NCI-H1092 treated with DMSO at 0.1 percent for 48 hours (cell line): ENCODE measurements at regions not wholly inside any gene's neighbourhood (a gene's known extent, or its start where the extent isn't known, plus 50 kb on each side); places are given as distances from the start of the nearest gene placed in this dataset.

Experiments used
- DNase-seq: peaks from one replicate; lab custom pipeline; 2025; lab: John Stamatoyannopoulos, UW

DNA sequence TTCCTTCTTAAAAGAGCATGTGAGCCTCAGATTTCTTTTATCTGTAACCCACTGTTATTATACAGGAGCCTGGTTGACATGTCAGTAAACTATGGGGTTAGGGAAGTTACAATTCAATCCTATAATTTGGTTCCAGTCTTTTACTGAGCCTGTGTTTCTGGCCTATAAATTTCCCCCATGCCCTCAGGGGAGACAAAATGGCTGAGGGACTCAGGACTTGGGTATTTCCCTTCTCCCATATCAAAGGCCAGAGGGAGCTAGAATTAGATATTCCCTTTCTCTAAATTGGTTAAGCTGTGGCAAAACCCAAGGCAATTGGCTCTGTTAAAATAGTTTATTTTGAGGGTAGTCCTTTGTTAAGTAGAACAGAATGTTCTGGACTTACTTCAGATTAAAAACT is 823.2 kb downstream of the TLE1 start:
- no peak for DNase-seq

DNA sequence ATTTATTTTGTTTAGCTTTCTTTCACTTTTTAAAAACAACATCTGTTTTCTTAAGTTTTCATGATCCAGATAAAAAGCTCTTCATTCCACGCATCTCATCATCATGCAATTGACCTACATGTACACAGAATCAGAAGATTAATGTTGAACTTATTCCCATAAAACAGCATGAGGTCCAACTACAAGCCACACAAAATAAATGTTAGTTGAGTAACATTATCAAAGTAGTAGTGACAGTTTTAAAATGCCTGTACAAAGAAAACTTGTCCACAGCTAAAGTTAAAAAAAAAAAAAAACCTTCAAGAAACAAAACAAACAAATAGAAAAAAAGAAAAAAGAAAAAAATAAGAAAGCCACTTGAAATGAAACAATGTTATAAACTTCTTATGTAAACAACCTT is 846.3 kb downstream of the TLE1 start:
- DNase-seq = no peak

DNA sequence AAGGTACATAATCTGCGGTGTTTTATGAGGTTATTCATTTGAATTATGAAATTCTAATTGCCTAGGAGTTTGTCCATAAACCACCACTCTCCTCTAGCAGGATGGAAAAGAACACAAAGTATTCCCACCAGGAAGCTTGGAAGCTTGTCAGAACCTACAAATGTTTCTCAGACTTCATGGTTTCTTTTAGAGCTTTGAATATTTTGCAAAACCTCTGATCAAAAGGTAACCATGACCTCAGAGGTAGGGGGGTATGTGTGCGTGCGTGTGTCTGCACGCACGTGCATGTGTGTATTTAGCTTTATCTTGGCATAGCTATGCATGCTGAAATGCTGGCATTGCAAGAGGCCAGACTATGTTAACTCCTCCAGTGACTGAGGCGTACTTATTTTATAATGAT is 847.0 kb downstream of the TLE1 start:
- no peak for DNase-seq

DNA sequence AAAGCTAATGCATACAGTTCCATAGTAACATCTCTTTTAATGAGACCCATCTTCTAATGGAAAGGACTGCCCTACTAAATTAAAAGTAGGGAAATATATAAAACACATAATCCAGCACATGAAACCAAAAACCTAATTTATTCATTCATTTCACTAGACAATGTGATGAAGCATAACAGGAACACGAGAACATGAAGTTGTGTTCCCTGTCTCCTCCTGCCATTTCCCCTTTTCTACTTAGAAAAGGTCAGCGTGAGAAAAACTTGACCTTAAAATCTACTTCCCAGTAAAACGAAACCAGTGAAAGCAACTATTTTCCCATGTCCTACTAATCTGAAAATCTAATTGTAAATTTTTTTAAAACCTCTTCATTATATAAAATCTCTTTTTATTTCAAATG is 847.5 kb downstream of the TLE1 start:
- DNase-seq = no peak

DNA sequence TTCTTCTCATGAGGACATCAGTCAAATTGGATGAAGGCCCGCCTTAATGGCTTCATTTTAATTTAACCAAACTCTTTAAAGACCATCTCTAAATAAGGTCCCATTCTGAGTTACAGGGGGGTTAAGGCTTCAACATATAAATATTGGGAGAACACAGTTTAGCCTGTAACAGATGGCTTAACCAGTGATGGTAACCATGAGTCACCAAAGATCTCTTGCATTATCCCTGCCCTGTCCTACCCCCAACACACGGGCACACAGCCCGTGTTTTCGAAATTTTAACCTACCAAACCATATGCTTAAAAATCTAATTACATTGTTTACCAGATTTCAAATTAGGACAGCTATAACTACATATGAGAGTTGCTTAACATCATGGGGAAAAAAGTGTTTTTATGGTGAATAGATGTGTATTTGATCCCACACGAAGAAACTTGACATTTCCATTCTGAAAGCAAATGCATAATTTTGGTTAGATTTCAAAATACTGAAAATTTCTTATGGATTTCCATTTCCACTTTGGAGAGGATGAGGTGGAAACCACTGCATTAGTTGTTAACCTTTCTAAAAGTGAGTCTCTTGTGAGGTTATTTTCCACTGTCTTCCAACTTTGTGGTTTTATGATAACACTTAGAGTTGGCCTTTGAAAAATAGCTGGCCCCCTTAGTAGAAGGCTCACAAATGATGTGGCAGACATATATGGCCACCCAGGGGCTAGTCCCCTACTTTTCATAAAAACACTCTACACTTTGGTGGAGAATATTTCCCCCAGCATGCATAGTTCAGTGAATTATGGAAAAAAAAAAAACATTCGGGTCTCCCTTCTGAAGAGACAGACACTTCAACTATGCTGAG is 849.3 kb downstream of the TLE1 start:
- DNase-seq = no peak

DNA sequence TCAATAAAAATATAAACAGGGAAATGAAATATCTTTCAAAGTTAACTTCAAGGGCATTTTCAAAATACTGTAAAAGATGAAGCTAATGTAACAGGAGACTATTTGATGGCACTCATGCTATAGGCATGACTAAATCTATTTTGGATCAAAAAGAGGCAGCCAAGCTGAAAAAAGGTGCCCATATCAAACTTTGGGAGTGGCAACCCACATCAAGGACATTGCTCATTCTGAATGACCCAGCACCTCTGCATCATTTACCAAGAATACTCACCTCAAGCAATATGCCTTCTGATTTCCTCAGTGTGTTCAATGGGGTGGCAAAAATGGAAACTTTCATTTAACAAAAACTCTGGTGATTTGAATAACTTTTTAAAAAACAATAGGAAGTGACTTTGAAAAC is 853.3 kb downstream of the TLE1 start:
- no peak for DNase-seq

DNA sequence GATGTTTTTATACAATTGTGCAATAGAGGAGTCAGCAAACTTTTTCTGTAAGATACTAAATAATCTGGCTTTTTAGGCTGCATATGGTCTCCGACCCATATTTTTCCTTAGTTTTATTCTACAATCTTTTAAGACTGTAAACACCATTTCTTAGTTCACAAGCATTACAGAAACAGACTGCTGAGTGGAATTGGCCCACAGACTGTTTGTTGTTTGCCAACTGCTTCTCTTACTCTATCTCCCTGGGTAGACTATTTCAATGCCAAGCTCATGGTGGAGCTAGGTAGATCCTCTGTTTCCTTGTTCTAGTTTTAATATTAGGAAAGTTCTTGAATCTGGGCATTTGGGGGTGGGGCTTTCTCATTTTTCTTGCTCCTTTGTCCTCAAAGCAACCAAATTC is 857.6 kb downstream of the TLE1 start:
- no peak for DNase-seq

DNA sequence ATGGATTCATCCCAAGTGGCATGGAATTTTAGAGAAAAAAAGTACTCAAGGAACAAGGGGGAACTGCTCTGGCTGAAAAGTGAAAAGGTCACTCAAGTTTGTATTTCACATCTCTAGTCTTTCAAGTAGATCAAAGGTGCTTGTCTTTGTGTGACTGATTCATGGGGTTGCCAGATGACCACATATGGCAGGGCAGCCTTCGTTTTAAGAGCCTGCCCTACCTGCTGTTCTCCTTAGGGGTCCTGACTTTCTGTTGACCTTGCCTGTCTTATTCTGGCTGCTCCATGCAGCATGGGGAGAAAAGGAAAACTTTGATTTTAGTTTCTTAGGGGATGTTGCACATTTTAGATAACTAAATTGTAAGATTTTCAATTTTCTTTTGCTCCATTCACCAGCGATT is 877.7 kb downstream of the TLE1 start:
- DNase-seq = no peak

DNA sequence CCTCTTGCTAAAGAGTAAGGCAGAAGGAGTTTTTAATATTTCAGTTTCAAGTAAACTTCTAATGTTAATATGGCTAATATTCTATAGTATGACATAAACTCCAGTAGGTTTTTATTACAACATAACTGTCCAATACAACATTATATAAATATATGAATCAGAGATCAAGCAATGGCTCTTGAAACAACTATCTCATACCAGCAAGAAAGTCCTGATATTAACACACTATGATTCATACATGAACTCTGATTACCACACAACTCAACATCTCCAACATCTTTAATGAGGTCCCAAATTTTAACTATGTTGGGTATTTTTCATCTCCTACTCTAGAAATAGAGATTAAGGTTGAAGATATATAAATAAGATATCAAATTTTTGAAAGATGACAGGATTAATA is 878.3 kb downstream of the TLE1 start:
- no peak for DNase-seq

DNA sequence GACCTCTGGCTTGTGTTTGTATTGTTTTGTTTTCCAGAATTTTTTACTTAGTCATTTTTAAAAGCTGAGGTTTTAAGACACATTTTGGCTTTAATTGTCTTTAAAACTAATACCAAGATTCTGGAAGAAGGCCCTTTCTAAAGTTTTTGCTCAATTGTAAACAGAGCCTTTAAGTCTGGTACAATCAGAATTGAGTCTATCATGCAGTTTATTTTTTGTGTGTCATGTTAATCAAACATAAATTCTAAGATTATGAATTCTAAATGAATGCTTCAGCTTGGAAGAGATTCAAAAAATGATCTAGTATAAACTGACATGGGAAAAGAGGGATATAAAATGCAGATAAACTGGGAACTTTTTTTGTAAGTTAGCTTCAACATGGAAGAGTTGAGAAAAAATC is 882.7 kb downstream of the TLE1 start:
- no peak for DNase-seq

DNA sequence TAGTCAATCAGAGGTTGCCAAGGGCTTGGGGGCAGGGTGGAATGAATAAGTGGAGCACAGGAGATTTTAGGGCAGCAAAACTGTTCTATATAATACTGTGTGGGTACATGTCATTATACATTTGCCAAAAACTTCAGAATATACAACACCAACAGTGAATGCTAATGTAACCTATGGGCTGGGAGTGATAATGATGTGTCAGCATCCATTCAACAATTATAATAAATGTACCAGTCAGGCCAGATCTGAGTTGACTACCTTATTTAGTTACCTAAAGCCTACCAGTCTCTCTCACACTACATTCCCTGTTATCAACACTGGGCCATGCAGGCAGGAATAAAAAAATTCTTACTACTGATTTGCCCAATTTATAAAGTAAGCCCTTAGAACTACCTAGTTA is 884.5 kb downstream of the TLE1 start:
- DNase-seq = no peak

DNA sequence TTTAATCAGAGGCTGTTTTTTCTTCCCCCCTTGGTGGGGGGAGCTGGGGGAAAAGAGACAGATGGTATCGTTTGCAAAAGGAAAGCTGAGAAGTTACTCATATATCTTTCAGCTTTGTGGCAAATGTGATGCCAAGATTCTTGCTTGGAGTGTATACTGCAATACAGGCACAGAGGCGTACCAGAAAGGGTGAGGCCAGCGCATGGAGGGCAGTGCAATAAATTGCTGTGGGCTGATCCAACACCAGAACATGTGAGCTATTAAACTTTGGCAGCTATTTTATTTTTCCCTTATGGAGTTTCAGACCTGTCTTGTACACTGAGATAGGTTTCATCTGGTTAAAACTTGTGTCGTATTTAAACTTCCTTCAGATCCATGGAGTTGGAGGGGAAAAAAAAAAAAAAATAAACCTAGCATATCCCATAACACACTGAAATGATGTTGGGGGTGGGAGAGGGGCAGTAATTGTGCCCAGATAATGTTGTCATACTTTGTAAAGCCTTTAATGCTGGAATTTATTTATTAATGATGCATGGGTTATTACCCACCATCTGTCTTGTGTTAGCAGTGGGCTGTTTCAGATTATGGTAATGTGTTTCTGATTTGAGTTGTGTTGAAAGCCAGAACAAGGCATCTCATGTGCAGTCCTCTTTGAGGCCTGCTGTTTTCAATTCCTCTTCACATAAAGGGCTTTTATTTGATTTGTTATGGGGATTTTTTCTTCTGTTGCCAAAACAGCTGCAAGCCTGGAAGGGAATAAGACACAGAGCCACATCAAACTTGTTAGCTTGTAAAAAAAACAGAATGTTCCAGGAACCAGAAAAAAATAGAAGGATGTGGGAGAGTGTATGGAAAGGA is 891.3 kb downstream of the TLE1 start:
- peak; percentile 73 for DNase-seq

DNA sequence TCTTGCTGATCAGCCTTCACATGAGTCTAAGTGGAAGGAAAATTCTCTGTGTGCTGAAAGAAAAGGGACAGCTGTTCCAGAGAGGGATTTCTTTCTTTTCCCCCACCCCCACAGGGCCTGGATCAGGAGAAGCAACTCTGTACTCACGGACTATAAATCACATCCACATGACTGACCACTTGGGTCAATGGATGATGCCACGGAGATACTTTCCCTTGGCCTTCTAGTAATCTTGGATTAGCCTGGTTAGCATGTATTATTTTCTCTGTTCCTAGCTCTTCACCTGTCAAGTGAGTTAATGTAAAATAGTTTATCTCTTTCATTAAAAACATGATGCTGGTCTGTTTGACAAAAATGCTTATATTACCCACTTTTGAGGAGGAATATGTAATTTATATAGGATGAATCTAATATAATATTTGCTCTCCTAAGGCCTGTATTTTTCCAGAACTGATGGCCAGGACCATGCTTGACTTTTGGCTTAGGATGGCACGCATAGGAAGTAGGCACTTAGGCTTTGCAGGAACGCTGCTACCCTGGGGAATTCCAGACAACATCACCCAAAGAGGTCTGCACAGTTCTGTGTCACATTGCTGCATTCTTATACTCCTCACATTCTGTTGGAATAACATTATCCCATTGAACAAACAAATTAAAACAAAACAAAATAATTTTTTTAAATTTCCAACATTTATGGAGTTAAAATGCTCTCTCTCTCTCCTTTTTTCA is 892.1 kb downstream of the TLE1 start:
- peak; percentile 73 for DNase-seq

DNA sequence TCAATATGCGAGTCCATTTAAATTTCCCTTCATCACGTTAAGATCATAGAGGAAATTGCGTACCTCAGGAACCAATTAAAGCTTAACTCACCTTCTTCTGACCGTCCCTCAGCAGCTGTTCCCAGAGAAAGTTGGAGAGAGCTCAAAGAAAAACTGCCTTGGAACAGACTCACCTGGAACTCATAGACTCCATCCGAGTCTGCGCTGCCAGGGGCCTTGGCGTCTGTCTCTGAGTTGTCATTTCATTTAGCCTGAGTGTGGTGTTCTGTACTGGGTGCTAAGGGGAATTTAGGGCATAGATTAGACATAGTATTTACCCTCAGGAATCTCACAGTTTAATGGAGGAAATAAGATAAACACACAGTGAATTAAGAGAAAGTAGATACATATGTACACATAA is 892.7 kb downstream of the TLE1 start:
- DNase-seq = no peak

DNA sequence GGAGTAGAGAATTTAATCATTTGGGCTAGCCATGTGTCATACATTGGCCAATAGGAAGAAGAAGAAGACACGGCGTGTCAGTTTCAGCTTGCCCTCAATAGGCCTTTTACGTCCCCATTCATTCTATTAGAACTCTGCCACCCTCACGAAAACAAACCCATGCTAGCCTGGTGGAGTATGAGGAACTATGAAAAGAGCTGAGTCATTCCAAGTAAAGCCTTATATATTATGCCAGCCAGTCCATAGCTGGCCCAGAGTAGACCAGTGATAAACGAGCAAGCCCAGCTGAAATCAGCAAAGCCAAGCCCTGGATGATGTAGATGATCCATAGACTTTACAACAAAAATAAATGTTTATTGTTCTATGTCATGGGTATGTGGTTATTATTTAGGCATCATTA is 895.1 kb downstream of the TLE1 start:
- no peak for DNase-seq

DNA sequence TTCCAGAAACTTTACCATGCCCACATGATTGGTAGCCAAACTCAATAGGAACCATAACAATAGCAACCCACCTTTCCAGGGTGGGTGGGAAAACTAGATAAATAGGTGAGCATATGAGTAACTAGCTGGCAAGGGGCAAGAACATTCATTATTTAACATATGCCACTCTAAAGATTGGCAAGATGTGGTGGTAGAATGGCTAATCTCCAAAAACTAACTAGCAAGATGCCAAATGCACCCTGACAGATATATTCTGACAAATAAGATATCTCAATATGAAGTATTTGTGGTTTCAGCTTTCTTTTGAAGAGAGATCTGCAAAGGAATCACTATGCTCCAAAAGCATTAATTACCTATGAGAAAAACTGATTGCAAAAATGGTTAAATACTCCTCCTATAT is 895.6 kb downstream of the TLE1 start:
- no peak for DNase-seq

DNA sequence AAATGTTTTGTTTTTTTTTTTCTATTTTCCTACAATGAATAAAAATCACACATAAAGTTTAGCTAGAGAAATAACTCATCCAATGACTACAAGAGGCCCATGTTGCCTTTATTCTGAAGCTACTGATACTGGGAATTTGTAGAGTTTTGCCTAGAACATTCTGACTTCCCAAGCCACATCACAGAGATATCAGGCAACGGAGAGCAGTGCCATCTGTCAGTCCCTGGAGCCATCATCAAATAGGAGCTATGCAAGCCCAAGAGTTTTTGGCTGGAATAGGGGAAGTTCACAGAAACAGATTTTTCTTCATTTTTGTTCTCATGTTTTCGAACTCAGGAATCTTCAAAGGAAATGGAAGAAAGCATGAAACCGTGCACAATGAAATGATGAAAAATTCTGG is 896.6 kb downstream of the TLE1 start:
- no peak for DNase-seq

DNA sequence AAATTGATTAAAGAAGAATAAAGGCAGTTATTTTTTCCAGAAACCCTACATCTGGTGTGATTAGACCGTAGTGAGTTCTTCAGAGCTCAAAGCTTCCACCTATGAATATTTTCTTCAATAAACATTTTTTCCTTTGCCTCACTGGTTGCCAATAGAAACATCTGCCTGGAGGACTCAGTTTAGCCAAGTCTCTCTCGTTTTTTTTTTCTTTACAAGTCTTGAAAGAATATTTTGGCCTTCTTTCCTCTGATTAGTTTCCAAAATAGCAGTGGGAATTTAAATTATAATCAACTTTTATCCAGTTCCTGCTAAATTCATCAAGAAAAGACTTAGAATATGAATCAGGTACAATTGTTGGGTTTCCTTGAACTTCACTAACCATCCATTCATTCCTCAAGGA is 897.5 kb downstream of the TLE1 start:
- DNase-seq = no peak

DNA sequence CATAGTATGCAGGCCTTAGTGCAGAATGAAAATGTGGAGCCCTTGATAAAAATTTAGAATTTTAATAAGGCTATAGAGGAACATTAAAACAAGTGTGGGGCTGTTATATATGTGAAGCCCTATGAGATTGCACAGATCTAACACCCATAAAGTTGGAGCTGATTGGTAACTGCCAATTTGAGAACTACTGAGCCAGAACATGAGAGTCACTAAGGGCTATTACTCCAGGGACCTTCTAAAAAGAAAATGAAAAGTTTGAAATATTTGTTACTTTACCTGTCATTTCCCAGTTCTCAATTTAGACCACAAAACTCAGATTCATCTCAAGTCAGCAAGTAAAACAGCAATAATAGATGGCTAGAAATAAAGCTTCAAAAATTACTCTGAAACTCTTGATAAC is 898.6 kb downstream of the TLE1 start:
- DNase-seq = no peak

DNA sequence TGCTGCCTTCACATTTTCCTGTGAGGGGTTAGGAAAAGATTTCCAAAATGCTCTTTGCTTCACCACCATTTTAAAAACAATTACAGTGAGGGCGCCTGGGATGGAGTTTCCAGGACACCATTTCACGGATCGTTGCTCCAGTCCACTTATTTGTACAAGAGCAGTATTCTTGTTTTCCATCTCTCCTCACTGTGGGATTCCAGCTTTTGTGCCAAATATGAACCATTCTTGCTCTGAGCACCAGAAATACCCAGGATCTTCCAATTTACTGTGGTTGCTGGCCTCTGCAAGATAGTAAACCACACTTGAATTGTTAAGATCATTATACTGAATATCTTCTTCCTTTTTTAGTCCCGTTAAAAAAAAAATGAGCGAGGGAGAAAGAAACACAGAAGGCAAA is 899.5 kb downstream of the TLE1 start:
- DNase-seq = peak; percentile 42

DNA sequence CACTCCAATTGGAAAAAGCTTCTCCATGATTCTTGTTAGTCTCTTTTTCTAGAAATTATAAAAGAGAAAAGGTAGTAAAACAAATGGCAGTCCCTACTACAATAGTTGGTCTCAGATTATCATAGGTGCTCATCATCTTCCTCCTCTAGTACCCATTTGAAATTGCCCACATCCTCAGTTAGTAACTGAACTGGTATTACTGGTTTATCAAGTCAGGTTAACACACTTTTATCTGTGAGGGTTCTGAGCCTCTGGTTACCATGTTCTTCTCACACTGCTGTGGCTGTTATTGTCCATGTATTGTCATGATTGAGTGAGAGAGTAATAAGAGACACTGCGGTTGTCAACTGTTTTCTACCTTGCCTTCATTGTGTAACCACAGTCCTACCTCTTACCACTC is 901.7 kb downstream of the TLE1 start:
- DNase-seq = no peak

DNA sequence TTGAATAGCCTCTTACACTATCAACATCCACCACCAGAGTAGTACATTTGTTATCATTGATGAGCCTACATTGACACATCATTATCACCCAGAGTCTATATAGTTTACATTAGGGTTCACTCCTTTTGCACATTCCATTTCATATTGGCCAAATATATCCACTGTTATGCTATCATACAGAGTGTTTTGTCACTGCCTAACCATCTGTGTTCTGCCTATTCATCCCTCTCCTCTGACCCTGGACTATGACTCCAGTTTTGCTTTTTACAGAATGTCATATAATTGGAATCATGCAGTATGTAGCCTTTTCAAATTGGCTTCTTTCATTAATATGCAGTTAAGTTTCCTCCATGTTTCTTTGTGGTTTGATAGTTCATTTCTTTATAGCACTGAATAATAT is 904.7 kb downstream of the TLE1 start:
- no peak for DNase-seq

DNA sequence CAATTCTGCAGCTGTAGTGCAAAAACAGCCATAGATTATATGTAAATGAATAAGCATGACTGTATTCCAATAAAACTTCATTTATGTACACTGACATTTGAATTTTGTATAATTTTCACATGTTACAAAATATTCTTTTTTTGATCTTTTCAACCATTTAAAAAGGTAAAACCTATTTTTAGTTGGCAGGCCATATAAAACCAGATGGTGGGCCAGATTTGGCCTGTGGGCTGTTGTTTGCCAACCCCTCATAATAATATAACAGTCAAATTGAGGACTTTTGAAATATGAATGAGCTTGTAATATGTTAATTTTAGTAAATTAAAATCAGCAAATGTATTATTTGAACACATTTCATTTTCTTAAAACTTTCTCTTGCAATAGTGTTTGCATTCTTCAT is 913.4 kb downstream of the TLE1 start:
- DNase-seq = no peak
